ENCODE measurements at regions not wholly inside any gene's neighbourhood (a gene's known extent, or its start where the extent isn't known, plus 50 kb on each side); places are given as distances from the start of the nearest gene placed in this dataset.

DNA sequence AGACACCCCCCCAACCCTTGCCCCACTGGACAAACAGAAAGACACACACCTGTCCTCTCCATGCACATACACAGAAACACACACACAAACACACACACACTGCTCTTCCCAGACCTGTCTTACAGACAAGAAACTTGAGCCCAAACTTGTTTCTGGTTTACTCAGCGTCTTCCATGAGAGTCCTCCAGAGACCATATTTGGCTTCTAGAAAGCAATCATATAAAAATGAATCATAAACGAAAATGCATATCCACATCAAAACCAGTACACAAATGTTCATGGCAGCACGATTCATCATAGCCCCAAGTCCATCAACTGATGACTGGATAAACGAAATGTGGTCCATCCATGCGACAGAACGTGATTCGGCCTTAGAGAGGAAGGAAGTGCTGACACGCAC, 84.2 kb upstream of the ASAP2 start:
- TF ChIP-seq POLR2A (IDR thresholded peaks at IDR 0.05; ENCODE audit: low read depth, low read length): no peak
- no peak for TF ChIP-seq TAF1 (IDR thresholded peaks at IDR 0.05; ENCODE audit: low read depth, low read length)
- no peak for TF ChIP-seq POLR2AphosphoS5 (IDR thresholded peaks at IDR 0.05; ENCODE audit: low read depth, low read length)
